Stimulated activated CD4-positive, alpha-beta T cell treated with anti-CD3 and anti-CD28 coated beads, Interleukin-1b, Interleukin-23, amount 100 ng/mL, for 4 hours (primary cell): ENCODE measurements at regions not wholly inside any gene's neighbourhood (a gene's known extent, or its start where the extent isn't known, plus 50 kb on each side); places are given as distances from the start of the nearest gene placed in this dataset.

ENCODE experiments used
- DNase-seq, 2 donors: peaks; one replicate each; pipeline ENCODE4 v3.0.0-alpha.2; 2020; ENCODE audit warnings: low read depth in 2 of 2

- DNase-seq, result no peak
Observed at GRCh38 chr13:73934771-73935170, 199.4 kb downstream of the KLF12 start.

GRCh38 chr13:73934215-73934641 lies 200.0 kb downstream of the KLF12 start:
- DNase-seq, result no peak

GRCh38 chr13:73933795-73934194 lies 200.4 kb downstream of the KLF12 start:
- no peak for DNase-seq

GRCh38 chr13:73932091-73932490 lies 202.1 kb downstream of the KLF12 start:
- DNase-seq, result no peak

GRCh38 chr13:73929287-73929932 lies 204.8 kb downstream of the KLF12 start:
- no peak for DNase-seq

- no peak for DNase-seq
Observed at GRCh38 chr13:73924607-73925006, 209.6 kb downstream of the KLF12 start.

GRCh38 chr13:73922493-73923393 lies 211.5 kb downstream of the KLF12 start:
- no peak for DNase-seq

- DNase-seq, result no peak
Observed at GRCh38 chr13:73918691-73919090, 215.5 kb downstream of the KLF12 start.

GRCh38 chr13:73913751-73914518 lies 220.3 kb downstream of the KLF12 start:
- DNase-seq, result no peak

GRCh38 chr13:73913079-73913740 lies 221.0 kb downstream of the KLF12 start:
- no peak for DNase-seq

GRCh38 chr13:73911361-73911760 lies 222.8 kb downstream of the KLF12 start:
- no peak for DNase-seq

GRCh38 chr13:73910733-73911132 lies 223.5 kb downstream of the KLF12 start:
- no peak for DNase-seq

- no peak for DNase-seq
Observed at GRCh38 chr13:73908809-73909208, 225.4 kb downstream of the KLF12 start.

GRCh38 chr13:73904625-73905024 lies 229.6 kb downstream of the KLF12 start:
- no peak for DNase-seq

GRCh38 chr13:73903561-73903960 lies 230.6 kb downstream of the KLF12 start:
- no peak for DNase-seq

GRCh38 chr13:73902847-73903246 lies 231.4 kb downstream of the KLF12 start:
- no peak for DNase-seq

GRCh38 chr13:73902296-73902695 lies 231.9 kb downstream of the KLF12 start:
- no peak for DNase-seq

- DNase-seq, result no peak
Observed at GRCh38 chr13:73901324-73902068, 232.7 kb downstream of the KLF12 start.

- DNase-seq, result no peak
Observed at GRCh38 chr13:73900591-73900990, 233.6 kb downstream of the KLF12 start.

- DNase-seq, result no peak
Observed at GRCh38 chr13:73898899-73899298, 235.3 kb downstream of the KLF12 start.

GRCh38 chr13:73898276-73898675 lies 235.9 kb downstream of the KLF12 start:
- DNase-seq, result no peak
